AG04449 (cell line): ENCODE measurements at regions not wholly inside any gene's neighbourhood (a gene's known extent, or its start where the extent isn't known, plus 50 kb on each side); places are given as distances from the start of the nearest gene placed in this dataset.

Source experiments
- CTCF ChIA-PET: fragments of 350-600 bp; formaldehyde crosslinking; extraction: SDS; loops from one replicate; lab custom pipeline; 2021; ENCODE audit warnings: antibody characterized with exemption; lab: Yijun Ruan, JAX
- POLR2A ChIA-PET: fragments of 400-600, 350-600 bp; formaldehyde crosslinking; extraction: SDS; loops from one replicate; lab custom pipeline; 2020; ENCODE audit warnings: antibody characterized with exemption, inconsistent platforms; lab: Yijun Ruan, JAX
- DNase-seq: peaks from one replicate; pipeline ENCODE4 v3.0.0-alpha.2; 2010; ENCODE audit warnings: low read depth, low spot score
- H3K4me3 ChIP-seq: 2 replicates; pipeline ENCODE4 v1.5.1; 2011; ENCODE audit warnings: low read depth, mild to moderate bottlenecking, control low read depth, low read length
- TF ChIP-seq, protein P1 (sequence below): IDR thresholded peaks from one replicate; pipeline ENCODE4 v1.5.1; 2011; ENCODE audit warnings: mild to moderate bottlenecking, moderate library complexity, low read length, control low read depth, inconsistent platforms; ENCODE audit not compliant: insufficient read depth; ENCODE audit errors: missing control alignments

DNA sequence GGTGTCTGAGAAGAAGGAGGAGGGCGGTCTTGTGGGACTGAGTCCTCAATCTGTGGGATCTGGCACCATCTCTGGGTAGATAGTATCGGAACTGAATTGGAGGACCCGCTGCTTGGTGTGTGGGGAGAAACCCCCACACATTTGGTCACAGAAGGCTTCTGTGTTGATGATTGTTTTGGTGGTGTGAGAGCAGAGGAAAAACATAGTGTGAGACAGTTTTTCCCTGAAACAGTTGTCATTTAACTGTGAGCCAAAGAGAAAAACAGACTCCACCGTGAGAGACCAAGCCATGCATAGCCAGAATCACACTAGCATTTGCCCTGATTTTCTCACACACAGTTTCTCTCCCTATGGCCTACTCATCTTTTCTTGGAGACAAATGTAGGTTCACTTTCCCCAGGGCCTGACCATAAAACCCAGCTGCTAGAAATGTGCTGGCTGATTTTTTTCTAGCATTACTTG is 91.4 kb upstream of the FLRT2 start:
- no peak overlapping the region for H3K4me3 ChIP-seq
- CTCF ChIA-PET = no interaction called here
- POLR2A ChIA-PET = no interaction called here
- DNase-seq = no peak
- TF ChIP-seq, protein P1, sequence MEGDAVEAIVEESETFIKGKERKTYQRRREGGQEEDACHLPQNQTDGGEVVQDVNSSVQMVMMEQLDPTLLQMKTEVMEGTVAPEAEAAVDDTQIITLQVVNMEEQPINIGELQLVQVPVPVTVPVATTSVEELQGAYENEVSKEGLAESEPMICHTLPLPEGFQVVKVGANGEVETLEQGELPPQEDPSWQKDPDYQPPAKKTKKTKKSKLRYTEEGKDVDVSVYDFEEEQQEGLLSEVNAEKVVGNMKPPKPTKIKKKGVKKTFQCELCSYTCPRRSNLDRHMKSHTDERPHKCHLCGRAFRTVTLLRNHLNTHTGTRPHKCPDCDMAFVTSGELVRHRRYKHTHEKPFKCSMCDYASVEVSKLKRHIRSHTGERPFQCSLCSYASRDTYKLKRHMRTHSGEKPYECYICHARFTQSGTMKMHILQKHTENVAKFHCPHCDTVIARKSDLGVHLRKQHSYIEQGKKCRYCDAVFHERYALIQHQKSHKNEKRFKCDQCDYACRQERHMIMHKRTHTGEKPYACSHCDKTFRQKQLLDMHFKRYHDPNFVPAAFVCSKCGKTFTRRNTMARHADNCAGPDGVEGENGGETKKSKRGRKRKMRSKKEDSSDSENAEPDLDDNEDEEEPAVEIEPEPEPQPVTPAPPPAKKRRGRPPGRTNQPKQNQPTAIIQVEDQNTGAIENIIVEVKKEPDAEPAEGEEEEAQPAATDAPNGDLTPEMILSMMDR = no peak

DNA sequence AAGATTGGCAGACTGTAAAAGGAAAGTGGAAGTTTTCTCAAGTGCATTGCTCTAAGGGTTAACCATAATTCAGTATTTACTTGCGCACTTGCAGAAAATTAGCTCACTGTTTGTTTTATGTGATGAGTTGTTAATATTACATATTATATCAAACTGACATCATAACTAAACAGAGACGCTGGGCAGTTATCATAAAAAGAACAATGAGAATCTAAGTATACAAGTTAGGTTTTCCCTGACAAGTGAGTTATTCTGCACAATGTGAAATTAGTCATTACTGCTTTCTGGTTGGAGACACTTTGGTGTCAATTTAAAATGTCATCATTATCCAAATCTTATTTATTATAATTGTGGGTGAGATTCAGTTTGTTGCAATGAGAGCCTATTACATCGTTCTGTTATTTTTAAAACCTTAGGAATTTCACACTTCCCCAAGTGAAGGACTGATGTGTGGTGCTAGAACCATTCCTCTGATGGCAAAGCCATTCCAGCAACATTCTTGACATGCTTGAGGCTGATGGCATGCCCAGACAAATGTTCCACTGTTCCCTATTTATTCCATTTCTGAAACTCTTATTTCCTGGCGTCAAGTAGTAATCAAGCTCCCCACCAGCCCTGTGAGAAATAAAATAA is 90.1 kb upstream of the FLRT2 start:
- DNase-seq = peak; percentile 58
- ChIA-PET CTCF (no interaction called here), POLR2A (interaction anchor here (0.6 kb wide), 2 partner anchors 206 to 767 kb away, joined by 3 read pairs; no protein-coding TSS in a partner anchor)
- TF ChIP-seq, protein P1 = no peak
- H3K4me3 ChIP-seq = no peak overlapping the region

DNA sequence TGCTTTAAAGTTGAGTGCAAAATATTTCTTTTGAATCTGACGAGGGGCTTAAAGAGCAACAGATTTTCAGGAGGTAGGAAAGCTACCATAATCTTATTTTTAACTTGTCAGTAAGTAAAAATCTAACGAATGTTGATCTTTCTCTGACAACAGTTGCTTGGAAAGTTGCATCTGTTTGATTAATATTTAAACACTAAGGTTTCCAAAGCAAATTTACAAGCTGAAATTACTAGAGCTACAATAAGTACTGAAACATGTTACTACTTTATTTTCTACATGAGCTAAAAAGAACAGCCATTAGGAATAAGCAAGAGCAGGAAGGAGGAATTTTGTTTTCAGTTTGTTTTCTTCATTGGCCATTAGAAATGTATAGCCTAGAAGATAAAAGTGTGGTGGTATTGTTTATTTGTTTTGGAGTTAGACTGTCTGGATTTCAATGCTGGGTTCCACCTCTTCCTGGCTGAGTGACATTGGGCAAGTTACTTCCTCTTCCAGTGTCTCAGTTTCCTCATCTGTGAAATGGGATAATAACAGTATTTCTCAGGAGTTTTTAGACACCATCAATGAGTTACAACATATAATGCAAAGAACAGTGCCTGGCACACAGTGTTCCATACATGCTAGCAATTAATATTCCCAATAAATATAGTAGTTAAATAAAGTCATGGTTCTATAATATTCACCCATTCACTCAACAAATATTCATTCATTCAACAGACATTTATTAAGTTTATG is 87.9 kb upstream of the FLRT2 start:
- TF ChIP-seq, protein P1 = no peak
- CTCF ChIA-PET = interaction anchor here (0.9 to 1.3 kb wide), 2 partner anchors 8 to 260 kb away, joined by 3 read pairs; no protein-coding TSS in a partner anchor
- DNase-seq = no peak
- POLR2A ChIA-PET = interaction anchor here (0.6 kb wide), 1 partner anchor 128 kb away, joined by 3 read pairs; no protein-coding TSS in a partner anchor
- H3K4me3 ChIP-seq = no peak overlapping the region

DNA sequence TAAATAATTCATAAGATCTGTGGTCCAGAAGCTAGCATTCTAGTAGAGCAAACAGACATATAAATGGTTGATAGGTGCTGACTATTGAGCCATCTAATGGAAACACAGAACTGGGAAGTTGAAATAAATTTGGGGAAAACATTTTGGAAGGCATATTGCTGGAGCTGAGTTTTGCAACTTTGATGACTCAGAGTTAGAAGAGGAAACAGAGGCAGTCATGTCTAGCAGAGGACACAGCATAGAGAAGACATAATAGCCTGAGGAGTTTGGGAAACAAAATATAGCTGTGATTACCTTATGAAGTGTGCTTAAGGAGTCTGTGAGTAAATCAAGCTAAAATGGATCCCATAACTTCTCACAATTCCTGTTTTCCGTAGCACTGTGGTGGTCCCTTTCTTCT is 86.9 kb upstream of the FLRT2 start:
- ChIA-PET CTCF (interaction anchor here (1.0 to 1.3 kb wide), 2 partner anchors 9 to 15 kb away, joined by 3 read pairs; no protein-coding TSS in a partner anchor), POLR2A (no interaction called here)
- TF ChIP-seq, protein P1 = no peak
- DNase-seq = no peak
- H3K4me3 ChIP-seq = no peak overlapping the region

DNA sequence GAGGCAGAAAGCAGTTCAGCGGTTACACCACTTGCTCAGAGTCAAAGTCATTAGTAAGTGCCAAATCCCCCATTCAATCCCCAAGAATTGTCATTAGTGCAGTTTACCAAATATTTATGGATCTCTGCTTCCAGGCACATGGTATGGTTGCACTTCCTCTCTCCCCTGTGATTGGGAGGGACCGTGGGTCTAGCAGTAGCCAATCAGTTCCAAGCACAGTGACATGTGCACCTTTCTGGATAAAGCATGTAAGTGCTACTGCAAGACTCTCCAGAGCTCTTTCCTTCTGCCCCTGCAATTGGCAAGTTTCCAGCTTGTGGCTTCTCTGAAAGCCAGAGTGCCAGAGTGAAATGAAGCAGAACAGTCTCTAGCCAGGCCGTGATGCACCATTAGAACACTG is 85.3 kb upstream of the FLRT2 start:
- POLR2A ChIA-PET = no interaction called here
- no peak overlapping the region for H3K4me3 ChIP-seq
- DNase-seq = no peak
- TF ChIP-seq, protein P1 = no peak
- CTCF ChIA-PET = no interaction called here

DNA sequence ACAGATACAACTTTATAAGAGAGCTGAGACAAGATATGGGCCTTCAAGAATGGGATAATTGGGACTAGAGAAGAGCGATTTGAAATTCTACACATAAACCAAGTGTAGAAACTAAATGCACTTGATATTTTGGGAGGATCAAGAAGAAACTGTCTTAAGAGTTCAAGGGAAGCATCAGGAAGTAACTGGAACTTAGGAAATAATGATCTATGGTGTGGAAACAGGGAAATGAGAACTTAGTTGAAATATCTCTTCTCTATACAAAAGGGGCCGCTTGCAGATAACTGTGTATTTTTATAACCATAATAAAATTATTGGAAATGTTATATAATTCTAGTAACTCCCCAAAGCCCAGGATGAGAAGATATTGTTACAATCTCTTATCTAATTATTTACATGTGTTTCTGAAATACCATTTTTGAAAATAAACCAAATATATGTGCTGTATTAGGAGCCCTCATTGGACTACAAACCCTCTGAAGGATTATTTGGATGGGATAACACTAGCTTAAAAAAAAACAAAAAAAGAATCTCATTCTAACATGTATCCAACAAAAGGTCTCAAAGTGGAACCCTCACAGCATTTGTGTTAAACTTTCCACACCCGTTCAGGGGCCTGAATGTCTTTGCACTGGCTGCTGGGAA is 84.7 kb upstream of the FLRT2 start:
- DNase-seq = no peak
- ChIA-PET CTCF (no interaction called here), POLR2A (no interaction called here)
- TF ChIP-seq, protein P1 = no peak
- H3K4me3 ChIP-seq = no peak overlapping the region
